Thyroid gland (tissue), 4 donors: ENCODE measurements at regions not wholly inside any gene's neighbourhood (a gene's known extent, or its start where the extent isn't known, plus 50 kb on each side); places are given as distances from the start of the nearest gene placed in this dataset.

Experiments used
- POLR2A ChIP-seq, 2 donors: fragments of 450-650 bp; IDR thresholded peaks; one replicate each; pipeline ENCODE4 v1.6.1; 2017; ENCODE audit warnings: antibody characterized with exemption in 2 of 2, mild to moderate bottlenecking in 2 of 2, moderate library complexity in 1 of 2
- TF ChIP-seq, protein P1 (sequence below), 6 experiments: fragments of 200-600 bp in 3 of 6; fragments of 450-650 bp in 3 of 6; sonication (generic) in 3 of 6; IDR thresholded peaks; one replicate each; pipeline ENCODE4 v1.5.1; 2016 to 2019; ENCODE audit warnings: antibody characterized with exemption in 6 of 6, mild to moderate bottlenecking in 2 of 6, inconsistent platforms in 1 of 6, moderate library complexity in 1 of 6

DNA sequence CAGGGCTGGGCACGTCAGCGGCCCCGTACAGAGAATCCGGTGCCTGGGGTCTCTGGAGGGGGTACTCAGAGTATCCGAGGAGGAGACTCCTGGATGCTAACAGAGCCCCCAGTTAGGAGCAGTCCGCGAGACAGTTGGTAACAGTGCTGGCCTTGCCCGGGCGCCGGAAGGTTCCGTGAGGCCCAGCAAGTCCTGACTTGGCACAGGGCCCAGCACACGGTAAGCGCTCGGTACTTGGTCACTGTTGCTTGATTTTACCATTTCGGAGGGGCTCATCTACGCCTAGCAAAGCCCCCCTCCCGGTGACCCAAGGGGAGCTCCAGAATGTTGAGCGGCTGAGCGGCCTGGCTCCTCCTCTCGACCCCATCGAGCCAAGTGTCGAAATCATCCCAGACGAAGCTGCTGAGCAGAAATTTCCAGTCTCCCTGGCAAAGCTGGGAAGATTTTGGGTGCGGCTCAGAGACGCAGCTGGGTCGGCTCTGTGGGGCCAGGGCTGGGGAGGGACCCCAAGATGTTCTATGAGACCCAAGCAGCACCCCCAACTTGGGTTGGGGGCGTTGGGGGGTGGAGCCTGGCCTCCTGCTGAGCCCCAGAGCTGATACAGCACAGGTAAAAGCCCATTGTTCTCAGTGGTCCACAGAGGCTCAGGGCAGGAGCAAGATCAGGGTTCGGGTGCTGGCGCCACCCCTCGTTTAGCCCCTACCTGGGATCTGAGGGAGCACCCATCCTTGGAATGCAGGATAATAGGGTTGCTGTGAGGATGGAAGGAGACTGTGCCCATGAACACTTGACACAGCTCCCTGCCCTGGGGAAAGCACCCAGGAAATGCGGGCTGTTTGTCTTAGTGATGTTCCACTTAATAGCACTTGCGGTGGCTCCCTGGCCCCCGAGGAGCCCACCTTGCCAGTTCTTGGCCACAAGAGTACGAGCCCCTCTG lies 137.2 kb downstream of the C9orf50 start:
- TF ChIP-seq, protein P1, sequence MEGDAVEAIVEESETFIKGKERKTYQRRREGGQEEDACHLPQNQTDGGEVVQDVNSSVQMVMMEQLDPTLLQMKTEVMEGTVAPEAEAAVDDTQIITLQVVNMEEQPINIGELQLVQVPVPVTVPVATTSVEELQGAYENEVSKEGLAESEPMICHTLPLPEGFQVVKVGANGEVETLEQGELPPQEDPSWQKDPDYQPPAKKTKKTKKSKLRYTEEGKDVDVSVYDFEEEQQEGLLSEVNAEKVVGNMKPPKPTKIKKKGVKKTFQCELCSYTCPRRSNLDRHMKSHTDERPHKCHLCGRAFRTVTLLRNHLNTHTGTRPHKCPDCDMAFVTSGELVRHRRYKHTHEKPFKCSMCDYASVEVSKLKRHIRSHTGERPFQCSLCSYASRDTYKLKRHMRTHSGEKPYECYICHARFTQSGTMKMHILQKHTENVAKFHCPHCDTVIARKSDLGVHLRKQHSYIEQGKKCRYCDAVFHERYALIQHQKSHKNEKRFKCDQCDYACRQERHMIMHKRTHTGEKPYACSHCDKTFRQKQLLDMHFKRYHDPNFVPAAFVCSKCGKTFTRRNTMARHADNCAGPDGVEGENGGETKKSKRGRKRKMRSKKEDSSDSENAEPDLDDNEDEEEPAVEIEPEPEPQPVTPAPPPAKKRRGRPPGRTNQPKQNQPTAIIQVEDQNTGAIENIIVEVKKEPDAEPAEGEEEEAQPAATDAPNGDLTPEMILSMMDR (IDR thresholded peaks at IDR 0.05), result peak in 1 of 6 experiments; percentile 2
- TF ChIP-seq POLR2A (IDR thresholded peaks at IDR 0.05), result peak in 1 of 2 donors; percentile 92
